Ishikawa (cell line): ENCODE measurements at regions not wholly inside any gene's neighbourhood (a gene's known extent, or its start where the extent isn't known, plus 50 kb on each side); places are given as distances from the start of the nearest gene placed in this dataset.

ENCODE experiments used
- CEBPB ChIP-seq: IDR thresholded peaks from 2 replicates; pipeline ENCODE4 v1.6.1; 2012
- EGR1 ChIP-seq: IDR thresholded peaks from 2 replicates; pipeline ENCODE4 v1.6.1; 2012
- EP300 ChIP-seq: IDR thresholded peaks from 2 replicates; pipeline ENCODE4 v1.6.1; 2012; ENCODE audit warnings: borderline replicate concordance
- FOXM1 ChIP-seq: IDR thresholded peaks from 2 replicates; pipeline ENCODE4 v1.6.1; 2012; ENCODE audit warnings: low read depth, borderline replicate concordance
- NFIC ChIP-seq: IDR thresholded peaks from 2 replicates; pipeline ENCODE4 v1.6.1; 2012
- RAD21 ChIP-seq: IDR thresholded peaks from 2 replicates; pipeline ENCODE4 v1.6.1; 2012; ENCODE audit warnings: low read depth
- REST ChIP-seq: IDR thresholded peaks from 2 replicates; pipeline ENCODE4 v1.6.1; 2012; ENCODE audit warnings: low read depth, mild to moderate bottlenecking
- TAF1 ChIP-seq: IDR thresholded peaks from 2 replicates; pipeline ENCODE4 v1.6.1; 2012; ENCODE audit warnings: low read depth, mild to moderate bottlenecking
- TEAD4 ChIP-seq: IDR thresholded peaks from 2 replicates; pipeline ENCODE4 v1.6.1; 2012
- YY1 ChIP-seq: IDR thresholded peaks from 2 replicates; pipeline ENCODE4 v1.6.1; 2012; ENCODE audit warnings: low read depth
- TF ChIP-seq, protein P1 (sequence below): IDR thresholded peaks from 2 replicates; pipeline ENCODE4 v1.6.1; 2012

DNA sequence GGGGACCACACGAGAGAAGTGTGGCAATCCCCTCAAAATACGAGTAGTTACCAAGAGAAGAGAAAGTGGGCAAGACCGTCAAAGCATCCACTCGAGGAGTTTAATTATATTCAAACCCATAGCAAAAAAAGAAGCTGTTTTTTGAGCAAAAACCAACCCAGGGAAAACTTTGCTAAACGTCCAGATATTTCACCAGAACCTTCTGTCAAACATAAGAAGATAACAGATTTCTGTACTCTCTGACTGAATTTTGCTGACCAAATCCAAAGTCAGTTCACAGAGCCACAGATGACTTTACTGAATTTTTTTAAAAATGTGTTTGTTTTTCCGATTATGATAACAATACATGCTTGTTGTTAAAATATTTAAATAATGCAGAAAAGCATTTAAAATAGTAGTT is 145.6 kb upstream of the PTPN1 start:
- TF ChIP-seq EGR1, result no peak
- TF ChIP-seq YY1, result no peak
- TF ChIP-seq TAF1, result no peak
- TF ChIP-seq EP300, result no peak
- TF ChIP-seq CEBPB, result no peak
- no peak for TF ChIP-seq TEAD4
- TF ChIP-seq RAD21, result no peak
- no peak for TF ChIP-seq FOXM1
- TF ChIP-seq, protein P1, sequence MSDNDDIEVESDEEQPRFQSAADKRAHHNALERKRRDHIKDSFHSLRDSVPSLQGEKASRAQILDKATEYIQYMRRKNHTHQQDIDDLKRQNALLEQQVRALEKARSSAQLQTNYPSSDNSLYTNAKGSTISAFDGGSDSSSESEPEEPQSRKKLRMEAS, result no peak
- TF ChIP-seq NFIC, result no peak
- TF ChIP-seq REST, result no peak
